Smooth muscle cell (in vitro differentiated cells): ENCODE measurements at regions not wholly inside any gene's neighbourhood (a gene's known extent, or its start where the extent isn't known, plus 50 kb on each side); places are given as distances from the start of the nearest gene placed in this dataset.
"Not testable (repeated sequence)": the region's sequence is repeated elsewhere in the genome, so short reads cannot be mapped to it uniquely, and the experiment has no call there.

Experiments
- DNase-seq: peaks from one replicate; lab custom pipeline; 2025; ENCODE audit not compliant: unreplicated experiment; lab: John Stamatoyannopoulos, UW
- H2AFZ ChIP-seq: fragments of 200-600 bp; sonication (generic); 2 replicates; pipeline ENCODE4 v1.6.0; 2016; ENCODE audit warnings: antibody characterized with exemption, low read depth, mild to moderate bottlenecking
- H3F3A ChIP-seq: fragments of 200-600 bp; sonication (generic); 2 replicates; pipeline ENCODE4 v1.6.0; 2017; ENCODE audit warnings: antibody characterized with exemption, low read depth
- H3K27ac ChIP-seq: fragments of 200-600 bp; sonication (generic); 2 replicates; pipeline ENCODE4 v1.5.1; 2016; ENCODE audit warnings: low read depth, mild to moderate bottlenecking
- H3K27me3 ChIP-seq: fragments of 200-600 bp; sonication (generic); 2 replicates; pipeline ENCODE4 v1.6.1; 2016; ENCODE audit warnings: low read depth, mild to moderate bottlenecking
- H3K36me3 ChIP-seq: fragments of 200-600 bp; sonication (generic); 2 replicates; pipeline ENCODE4 v1.5.1; 2016; ENCODE audit warnings: low read depth
- H3K4me1 ChIP-seq: fragments of 200-600 bp; sonication (generic); 2 replicates; pipeline ENCODE4 v1.5.1; 2016; ENCODE audit warnings: low read depth
- H3K4me2 ChIP-seq: fragments of 200-600 bp; sonication (generic); 2 replicates; pipeline ENCODE4 v1.6.0; 2016; ENCODE audit warnings: mild to moderate bottlenecking
- H3K4me3 ChIP-seq: fragments of 200-600 bp; sonication (generic); 2 replicates; pipeline ENCODE4 v1.5.1; 2016; ENCODE audit warnings: mild to moderate bottlenecking
- H3K79me2 ChIP-seq: fragments of 200-600 bp; sonication (generic); 2 replicates; pipeline ENCODE4 v1.6.0; 2016; ENCODE audit warnings: low read depth, mild to moderate bottlenecking
- H3K9ac ChIP-seq: fragments of 200-600 bp; sonication (generic); 2 replicates; pipeline ENCODE4 v1.6.0; 2016; ENCODE audit warnings: low read depth
- H3K9me3 ChIP-seq: fragments of 200-600 bp; sonication (generic); replicated peaks from 2 replicates; pipeline ENCODE4 v1.5.1; 2016; ENCODE audit warnings: low read depth
- H4K20me1 ChIP-seq: fragments of 200-600 bp; sonication (generic); 2 replicates; pipeline ENCODE4 v1.6.0; 2016; ENCODE audit warnings: low read depth
- WGBS: methylation state at CpG from one replicate; pipeline ENCODE4 v1.1.7; 2016; ENCODE audit warnings: low lambda C conversion rate; 5-methylcytosine and 5-hydroxymethylcytosine counted together
- TF ChIP-seq, protein P1 (sequence below): fragments of 200-600 bp; sonication (generic); IDR thresholded peaks from 2 replicates; pipeline ENCODE4 v1.5.1; 2017; ENCODE audit warnings: borderline replicate concordance, mild to moderate bottlenecking, antibody characterized with exemption; ENCODE audit not compliant: insufficient read depth, poor library complexity, severe bottlenecking

DNA sequence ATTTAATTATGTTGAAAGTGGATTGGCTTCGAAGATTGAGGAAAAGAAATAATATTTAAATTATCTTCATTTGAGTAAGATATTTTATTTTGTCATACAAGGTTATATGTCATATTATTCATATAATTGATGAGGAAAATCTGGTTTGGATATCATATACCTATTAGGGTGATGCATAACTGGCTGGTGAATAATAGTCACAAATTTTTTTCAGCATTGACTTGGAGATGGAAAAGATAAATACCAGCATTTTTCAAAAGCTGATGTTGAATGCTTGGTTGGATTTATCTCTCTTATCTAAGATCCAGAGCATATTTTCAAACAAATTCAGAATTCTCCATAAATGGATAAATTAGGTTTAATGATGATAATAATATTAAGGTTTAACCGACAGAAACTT lies 93.5 kb upstream of the SLIT2 start:
- 93% methylated on average over 2 of the region's 2 CpGs for WGBS
- TF ChIP-seq, protein P1, sequence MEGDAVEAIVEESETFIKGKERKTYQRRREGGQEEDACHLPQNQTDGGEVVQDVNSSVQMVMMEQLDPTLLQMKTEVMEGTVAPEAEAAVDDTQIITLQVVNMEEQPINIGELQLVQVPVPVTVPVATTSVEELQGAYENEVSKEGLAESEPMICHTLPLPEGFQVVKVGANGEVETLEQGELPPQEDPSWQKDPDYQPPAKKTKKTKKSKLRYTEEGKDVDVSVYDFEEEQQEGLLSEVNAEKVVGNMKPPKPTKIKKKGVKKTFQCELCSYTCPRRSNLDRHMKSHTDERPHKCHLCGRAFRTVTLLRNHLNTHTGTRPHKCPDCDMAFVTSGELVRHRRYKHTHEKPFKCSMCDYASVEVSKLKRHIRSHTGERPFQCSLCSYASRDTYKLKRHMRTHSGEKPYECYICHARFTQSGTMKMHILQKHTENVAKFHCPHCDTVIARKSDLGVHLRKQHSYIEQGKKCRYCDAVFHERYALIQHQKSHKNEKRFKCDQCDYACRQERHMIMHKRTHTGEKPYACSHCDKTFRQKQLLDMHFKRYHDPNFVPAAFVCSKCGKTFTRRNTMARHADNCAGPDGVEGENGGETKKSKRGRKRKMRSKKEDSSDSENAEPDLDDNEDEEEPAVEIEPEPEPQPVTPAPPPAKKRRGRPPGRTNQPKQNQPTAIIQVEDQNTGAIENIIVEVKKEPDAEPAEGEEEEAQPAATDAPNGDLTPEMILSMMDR, result no peak
- H2AFZ ChIP-seq, result no peak overlapping the region
- H3K9me3 ChIP-seq, result no peaks in the 10 kb centered on the region
- H3K27ac ChIP-seq, result no peak overlapping the region
- no peak overlapping the region for H3K4me2 ChIP-seq
- no peaks in the 10 kb centered on the region for H3K79me2 ChIP-seq
- H3K9ac ChIP-seq, result no peak overlapping the region
- no peaks in the 10 kb centered on the region for H4K20me1 ChIP-seq
- H3K4me1 ChIP-seq, result no peaks in the 10 kb centered on the region
- H3K36me3 ChIP-seq, result no peaks in the 10 kb centered on the region
- no peaks in the 10 kb centered on the region for H3K27me3 ChIP-seq
- no peak for DNase-seq
- H3F3A ChIP-seq, result no peaks in the 10 kb centered on the region
- H3K4me3 ChIP-seq, result no peak overlapping the region

DNA sequence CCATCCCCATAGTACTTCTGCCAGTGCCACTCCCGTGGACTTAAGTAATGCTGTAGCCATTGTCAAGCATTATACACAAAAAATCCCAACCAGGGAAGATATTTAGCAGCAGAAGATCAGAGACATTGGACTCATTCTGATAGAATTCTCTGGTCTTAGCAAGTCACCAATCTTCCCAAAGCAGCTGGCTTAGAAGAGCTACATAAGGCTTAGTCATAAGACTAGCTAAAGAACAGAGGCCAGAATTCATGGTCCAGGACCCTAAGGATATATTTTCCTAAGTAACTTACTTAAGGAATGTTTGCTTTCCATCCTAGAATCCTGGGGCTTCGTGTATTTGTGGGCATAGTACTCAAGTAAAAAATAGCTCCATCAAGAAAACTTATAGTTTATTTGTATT lies 100.3 kb upstream of the SLIT2 start:
- Histone ChIP-seq H4K20me1 (no peaks in the 10 kb centered on the region), H3K27ac (no peak overlapping the region), H3K4me1 (no peaks in the 10 kb centered on the region), H3F3A (no peaks in the 10 kb centered on the region), H3K4me3 (no peak overlapping the region), H3K4me2 (no peak overlapping the region), H3K9me3 (no peaks in the 10 kb centered on the region), H3K36me3 (no peaks in the 10 kb centered on the region), H3K79me2 (no peaks in the 10 kb centered on the region), H2AFZ (no peak overlapping the region), H3K27me3 (no peaks in the 10 kb centered on the region), H3K9ac (no peak overlapping the region)
- WGBS, result 27% methylated on average over 2 of the region's 2 CpGs
- TF ChIP-seq, protein P1, result no peak
- DNase-seq, result no peak

DNA sequence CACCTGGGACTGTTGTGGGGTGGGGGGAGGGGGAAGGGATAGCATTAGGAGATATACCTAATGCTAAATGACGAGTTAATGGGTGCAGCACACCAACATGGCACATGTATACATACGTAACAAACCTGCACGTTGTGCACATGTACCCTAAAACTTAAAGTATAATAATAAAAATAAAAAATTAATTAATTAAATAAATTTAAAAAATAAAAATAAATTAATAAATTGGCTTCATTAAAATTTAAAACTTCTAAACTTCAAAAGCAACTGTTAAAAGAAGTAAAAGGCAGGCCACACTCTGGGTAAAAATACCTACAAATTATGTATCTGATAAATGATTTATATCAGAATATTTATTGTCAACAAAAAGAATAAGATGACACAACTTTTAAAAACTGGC lies 102.6 kb upstream of the SLIT2 start:
- not testable (repeated sequence) for H3K27me3 ChIP-seq, DNase-seq, H3K27ac ChIP-seq, H2AFZ ChIP-seq, H3K79me2 ChIP-seq, H3K9ac ChIP-seq, H3K4me3 ChIP-seq, H3F3A ChIP-seq, H4K20me1 ChIP-seq, H3K36me3 ChIP-seq, H3K4me2 ChIP-seq, H3K9me3 ChIP-seq, H3K4me1 ChIP-seq
- WGBS, result 50% methylated on average over 3 of the region's 3 CpGs

DNA sequence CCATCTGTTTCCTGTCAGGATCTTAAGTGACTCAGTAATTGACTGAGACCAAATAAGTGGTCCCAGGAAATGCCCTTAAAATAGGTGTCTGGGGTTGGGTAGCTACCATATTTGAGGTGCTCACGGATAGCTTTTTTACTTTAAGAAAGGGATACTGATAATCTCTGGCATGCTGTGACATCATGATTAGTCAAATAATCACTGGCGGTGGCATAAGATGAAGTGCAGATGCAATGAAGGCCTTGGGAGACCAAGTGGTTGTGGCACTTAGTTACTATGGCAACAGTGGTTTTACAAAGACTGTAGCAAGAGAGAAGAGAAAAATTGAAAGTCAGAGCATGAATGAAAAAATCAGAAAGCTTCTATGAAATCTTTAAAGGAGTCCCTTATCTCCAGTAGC lies 114.5 kb upstream of the SLIT2 start:
- no peak for DNase-seq
- Histone ChIP-seq H3K4me3 (no peak overlapping the region), H3K79me2 (no peaks in the 10 kb centered on the region), H3F3A (no peaks in the 10 kb centered on the region), H3K9me3 (no peaks in the 10 kb centered on the region), H3K36me3 (no peaks in the 10 kb centered on the region), H3K27me3 (no peaks in the 10 kb centered on the region), H3K9ac (no peak overlapping the region), H2AFZ (no peak overlapping the region), H3K4me2 (no peak overlapping the region), H3K4me1 (no peaks in the 10 kb centered on the region), H3K27ac (peak overlapping the region; percentile 53), H4K20me1 (no peaks in the 10 kb centered on the region)
- TF ChIP-seq, protein P1, result no peak
- WGBS, result 14% methylated on average over 2 of the region's 2 CpGs
